HT-29 (cell line): ENCODE measurements at regions not wholly inside any gene's neighbourhood (a gene's known extent, or its start where the extent isn't known, plus 50 kb on each side); places are given as distances from the start of the nearest gene placed in this dataset.

Experiments used
- DNase-seq: peaks from one replicate; pipeline ENCODE4 v3.0.0-alpha.2; 2015; ENCODE audit warnings: low spot score

DNA sequence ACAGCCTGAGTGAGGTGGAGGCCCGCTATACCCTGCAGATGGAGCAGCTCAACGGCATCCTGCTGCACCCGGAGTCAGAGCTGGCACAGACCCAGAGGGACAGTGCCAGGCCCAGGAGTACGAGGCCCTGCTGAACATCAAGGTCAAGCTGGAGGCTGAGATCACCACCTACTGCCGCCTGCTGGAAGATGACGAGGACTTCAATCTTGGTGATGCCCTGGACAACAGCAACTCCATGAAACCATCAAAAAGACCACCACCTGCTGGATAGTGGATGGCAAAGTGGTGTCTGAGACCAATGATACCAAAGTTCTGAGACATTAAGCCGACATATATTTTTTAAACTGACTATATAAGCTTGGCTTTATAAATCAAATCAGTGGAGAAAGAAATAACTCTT lies 73.3 kb upstream of the HHIP start:
- peak; percentile 23 for DNase-seq

DNA sequence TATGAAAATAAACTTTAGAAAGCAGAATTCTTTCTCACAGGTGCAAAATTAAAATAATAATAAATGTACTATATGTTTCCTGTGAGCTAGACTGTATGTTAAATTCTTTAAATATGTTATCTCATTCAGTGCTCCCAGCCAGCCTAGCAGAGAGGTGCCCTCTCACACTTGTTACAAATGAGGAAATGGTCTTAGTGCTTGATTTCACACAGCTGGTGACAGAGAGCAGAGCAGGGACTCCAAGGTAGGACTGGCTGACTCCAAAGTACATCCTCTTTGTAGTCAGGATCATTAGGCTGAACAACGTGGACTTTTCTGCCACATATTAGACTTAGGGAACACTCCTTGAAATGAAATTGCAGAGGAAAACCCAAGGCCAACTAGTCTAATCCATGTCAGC lies 72.0 kb upstream of the HHIP start:
- DNase-seq, result no peak

DNA sequence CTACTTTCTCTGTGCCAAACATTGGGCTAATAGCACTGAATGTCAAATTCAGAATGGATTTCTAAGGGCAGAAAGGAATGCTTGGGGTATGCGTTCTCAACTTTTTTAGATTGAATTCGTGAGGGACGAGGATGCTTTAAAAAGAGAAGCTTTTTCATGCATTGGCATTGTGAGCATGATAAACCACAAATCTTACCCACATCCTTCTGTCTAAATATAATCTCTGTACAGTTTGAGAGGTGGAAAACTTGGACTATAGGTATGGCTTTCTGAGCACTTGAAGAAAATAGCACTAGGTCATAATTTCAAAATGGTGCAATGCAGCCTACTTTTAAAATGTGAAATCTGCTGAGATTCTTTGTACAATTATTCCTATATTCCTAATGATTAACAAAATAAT lies 71.4 kb upstream of the HHIP start:
- no peak for DNase-seq

DNA sequence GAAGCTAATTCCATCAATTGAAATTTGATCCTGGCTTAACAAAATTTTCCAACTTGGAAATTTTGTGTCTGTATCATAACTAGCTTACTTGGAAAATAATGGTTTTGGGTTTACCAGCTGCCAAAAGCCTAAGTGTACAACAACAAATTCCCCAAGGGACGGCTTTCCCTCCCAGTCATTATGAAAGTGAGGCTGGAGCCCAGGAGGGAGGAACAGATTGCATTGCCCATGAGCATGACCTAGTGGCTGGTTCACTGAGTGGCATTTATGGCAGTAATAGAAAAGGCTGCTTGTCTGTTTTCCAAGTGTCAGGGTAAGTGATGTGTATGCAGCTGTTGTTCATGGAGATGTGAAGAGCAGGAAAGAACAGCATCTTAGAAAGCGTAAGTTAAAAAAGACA lies 70.8 kb upstream of the HHIP start:
- no peak for DNase-seq

DNA sequence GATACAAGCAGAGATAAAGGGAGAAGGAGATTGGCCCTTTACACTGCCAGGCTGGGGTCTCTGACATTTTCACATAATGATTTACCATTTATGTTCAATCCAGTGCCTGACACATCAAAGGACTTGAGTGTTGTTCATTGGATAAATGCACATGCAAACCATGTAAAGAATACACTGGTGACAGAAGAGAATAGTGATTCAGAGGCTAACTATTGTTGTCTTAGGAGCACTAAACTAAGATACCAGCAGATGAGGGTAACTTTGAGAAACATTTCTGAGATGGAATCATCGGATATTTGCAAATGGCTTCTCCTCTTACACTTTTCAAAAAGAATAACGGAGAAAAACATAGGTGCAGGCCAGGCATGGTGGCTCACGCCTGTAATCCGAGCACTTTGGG lies 67.3 kb upstream of the HHIP start:
- DNase-seq, result no peak

DNA sequence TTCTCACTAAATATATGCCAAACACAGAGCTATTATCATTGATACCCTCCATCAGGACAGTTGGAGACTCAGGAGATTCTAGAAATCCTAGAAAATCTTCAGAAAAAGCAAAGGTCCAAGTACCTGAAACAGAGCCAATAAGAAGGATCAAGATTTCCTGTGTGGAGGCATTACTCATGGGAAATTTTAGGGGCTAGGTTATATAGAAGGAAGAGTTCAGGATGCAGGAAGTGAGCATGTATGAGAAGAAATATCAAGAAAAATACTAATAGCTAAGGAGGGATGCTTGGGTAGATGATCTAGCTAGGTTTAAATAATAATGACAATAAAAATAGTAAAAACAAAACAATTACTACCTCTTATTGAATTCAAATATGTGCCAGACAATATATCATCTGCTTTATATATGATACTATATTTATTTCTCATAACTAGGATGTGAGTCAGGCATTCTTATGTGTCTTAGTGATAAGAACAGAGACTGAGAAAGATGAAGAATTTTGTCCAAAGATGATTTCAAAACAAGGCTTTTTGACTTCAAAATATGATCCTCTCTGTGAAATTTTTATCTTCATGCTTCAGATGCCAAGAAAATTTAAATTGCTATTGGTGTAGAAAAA lies 66.4 kb upstream of the HHIP start:
- DNase-seq, result no peak

DNA sequence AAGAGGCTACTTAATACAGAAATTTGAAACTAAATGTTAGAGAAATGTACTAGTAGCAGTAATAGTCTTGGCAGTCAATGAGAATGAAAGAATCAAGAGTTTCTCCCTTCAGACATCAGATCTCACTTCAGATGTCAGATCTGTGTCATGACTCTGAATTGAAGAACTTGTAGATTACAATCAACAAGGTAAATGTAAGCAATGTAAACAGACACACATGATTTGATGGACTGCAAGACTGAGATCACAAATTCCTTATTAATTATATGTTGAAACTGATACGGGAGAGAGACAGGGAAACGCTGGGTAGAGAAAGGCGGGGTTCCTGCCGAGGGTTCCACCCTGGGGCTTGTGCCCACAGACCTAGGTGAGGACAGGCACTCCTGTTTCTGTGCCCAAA lies 65.5 kb upstream of the HHIP start:
- no peak for DNase-seq

DNA sequence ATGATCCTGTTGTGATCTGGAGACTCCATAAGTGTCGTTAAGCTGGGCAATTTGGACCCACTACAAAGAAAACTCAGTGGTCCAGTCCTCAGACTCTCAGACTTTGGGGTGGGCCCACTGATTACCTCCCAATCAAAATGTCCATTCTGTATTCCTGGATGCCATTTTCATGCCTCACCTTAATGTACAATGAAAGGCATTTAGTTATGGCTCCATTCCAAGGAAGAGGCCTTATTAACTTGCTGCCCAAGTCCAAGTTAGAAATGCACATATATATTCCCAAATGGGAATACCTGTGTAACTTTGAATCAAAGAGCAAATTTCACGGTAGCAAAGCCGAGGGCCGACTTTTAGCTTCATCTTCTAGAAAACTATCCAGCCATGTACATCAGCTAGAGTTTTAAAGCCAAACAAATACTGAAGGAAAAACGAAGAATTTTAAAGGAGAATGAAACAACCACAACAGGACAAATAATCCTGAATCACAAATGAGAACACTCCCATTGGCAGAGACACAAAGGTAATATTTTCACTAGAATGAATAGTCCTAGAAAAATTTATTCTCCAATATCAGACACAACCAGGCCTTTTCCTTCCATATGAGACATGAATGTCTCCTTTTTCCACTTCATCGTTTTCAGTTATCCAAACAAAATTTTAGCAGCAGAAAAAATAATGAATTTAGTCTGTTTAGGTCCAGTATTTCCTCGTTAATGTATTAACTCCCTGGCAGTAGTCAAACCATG lies 63.7 kb upstream of the HHIP start:
- DNase-seq, result no peak

DNA sequence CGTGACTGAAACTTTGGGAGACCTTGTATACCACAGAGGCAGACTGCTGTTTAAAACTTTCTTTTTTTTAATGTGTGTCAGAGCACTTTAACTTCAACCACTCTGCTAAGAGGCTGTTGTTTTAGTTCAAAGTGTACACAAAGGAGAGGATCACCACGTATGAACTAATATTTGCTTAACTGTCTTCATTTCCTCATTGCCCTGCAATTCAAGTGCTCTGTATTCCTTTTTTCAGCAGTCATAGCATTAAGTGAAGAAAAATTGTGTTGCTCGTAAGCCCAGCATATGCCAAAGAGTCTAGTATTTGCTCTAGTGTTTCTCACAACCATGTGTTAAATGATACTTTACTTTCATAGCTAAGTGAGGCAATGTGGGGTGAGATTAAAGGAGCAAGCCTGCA lies 63.0 kb upstream of the HHIP start:
- no peak for DNase-seq

DNA sequence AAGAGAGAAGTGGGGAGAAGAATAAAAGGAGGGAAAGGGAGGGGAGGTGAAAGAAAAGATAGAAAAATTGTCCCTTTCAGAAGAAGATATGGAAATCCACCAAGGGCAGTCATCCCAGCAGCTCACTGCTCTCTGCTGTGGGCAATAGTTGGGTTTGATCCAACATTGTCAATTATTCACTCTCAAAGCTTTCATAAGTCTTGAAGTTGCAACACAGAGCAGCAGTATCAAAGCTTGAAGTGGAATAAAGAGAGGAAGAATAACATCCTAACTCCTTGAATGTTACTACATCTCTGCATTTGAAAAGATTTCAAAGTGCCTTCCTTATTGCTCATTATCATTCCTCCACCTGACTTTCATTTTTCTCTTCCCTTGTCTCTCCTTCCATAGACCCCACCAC lies 62.3 kb upstream of the HHIP start:
- DNase-seq, result no peak

DNA sequence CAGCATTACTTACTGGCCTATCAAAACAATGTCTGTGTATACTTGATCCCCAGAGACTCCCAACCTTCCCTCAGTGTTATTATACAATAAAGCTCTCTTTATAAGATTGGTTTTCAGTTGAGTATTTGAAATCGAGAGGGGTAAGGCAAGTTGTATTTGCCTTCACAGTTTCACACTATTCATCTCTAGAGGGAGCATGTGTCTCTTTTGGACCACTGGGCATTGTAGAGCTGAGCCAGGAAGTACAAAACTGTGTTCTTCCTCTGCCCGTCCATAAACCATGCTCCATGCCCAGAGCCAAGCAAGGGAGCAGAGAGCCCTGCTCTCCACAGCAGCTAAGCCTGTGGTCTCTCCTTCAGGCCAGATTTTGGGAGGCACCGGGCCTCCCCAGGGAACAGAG lies 61.5 kb upstream of the HHIP start:
- DNase-seq, result no peak

DNA sequence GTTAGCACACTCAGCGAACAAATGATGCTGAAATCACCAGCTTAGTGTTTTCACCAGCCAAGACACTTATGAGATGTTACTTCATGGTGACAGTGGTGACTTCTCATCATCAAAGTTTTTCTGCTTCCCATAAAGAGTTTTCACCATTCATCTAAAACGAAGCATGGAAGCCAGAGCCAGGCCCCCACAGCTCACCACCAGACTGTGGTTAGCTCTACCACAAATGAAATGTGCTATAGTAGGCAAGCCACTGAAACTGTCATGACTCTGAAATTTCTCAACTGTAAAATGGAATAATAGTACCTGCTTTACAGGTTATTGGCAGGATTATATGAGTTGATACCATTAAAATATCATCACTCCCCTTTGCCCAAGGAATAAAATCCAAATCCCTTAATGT lies 56.4 kb upstream of the HHIP start:
- no peak for DNase-seq

DNA sequence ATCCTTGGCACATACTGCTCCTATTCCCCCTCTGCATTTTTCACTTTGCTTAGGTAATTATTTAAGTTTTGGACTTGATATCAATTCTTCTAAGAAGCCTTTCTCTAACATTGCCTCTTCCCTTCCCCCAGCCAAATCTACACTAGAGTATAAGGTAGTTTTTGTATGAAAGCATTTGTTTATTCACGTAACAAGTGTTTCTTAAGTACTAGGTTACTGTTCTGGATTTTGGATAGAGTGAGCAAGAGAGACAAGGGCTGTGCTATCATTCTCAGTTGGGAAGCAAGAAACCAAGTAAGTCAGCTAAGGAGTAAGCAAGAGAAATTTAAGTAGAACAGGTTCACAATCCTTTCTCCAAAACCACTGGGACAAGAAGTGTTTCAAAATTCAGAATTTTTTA lies 55.9 kb upstream of the HHIP start:
- no peak for DNase-seq

DNA sequence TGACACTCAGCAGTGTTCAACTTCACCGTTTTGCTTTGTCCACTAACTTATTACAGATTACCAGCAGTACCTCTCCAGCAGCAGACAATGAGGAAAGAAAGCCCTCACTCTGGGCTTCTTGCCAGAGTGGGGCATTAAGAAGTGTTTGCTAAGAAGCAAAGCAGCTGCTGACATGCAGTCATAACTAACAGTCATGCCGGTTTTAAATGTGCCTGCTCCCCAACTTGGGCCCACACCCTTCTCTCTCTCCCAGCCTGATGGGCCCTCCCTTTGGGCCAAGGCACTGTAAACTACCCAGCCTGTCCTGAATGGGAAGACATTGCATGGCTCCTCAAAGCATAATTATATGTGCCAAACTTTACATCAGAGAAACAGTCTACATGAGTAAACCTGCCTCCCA lies 54.6 kb upstream of the HHIP start:
- DNase-seq, result peak; percentile 33

DNA sequence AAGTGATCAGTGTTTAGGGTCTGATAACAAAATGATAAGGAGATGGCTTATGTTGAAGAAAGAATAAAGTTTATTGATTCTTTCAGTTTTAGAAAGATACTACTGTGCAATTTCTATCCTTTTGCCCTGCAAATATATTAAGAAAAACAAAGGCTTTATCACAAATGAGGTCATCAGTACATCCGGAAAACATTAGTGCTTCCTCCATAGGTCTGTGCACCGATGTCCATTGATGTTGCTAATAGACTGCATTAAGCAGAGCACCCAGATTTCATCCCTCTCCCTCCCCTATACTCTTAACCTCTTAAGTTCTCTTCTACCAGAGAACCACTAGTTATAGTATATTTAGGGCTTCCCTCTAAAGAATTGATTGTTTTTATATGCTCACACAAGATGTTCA lies 53.7 kb upstream of the HHIP start:
- no peak for DNase-seq

DNA sequence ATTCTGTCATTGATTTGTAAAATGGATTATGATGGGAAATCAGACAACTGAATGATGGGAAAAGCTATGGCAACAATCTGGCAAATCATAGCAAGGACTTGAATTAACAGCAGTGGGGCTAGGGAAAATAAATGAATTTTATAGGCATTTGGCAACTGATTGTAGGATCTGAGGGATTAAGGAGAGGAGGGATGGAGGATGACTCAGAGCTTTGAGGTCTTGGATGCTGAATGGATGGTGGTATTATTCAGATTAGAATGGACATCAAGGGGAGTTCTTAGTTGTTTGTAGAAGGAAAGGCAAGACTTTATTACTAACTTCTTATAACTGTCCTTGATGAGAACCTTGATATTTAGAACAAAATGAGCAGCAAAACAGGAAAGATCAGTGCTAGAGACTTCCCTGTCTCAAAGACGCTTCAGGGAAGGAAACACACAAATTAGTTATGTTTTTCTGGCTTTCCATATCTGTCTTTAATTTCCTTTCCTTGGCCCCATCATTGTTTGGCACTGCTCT lies 51.4 kb upstream of the HHIP start:
- no peak for DNase-seq

DNA sequence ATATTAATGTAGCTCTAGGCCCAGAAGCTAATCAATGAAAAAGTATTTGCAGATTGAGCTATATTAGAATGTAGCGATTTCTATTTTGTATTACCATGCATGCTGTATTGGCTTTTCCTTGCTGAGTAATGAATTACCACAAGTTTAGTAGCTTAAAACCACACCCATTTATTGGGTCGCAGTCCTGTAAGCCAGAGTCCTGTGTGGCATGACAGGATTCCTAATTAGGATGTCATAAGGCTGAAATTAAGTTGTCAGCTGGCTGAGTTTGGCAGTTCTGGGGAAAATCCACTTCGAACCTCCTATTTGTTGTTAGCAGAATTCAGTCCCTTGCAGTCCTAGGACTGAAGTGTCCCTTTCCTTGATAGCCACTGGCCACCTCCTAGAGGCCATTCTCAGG lies 50.3 kb upstream of the HHIP start:
- no peak for DNase-seq
